ENCODE measurements at regions not wholly inside any gene's neighbourhood (a gene's known extent, or its start where the extent isn't known, plus 50 kb on each side); places are given as distances from the start of the nearest gene placed in this dataset.

DNA sequence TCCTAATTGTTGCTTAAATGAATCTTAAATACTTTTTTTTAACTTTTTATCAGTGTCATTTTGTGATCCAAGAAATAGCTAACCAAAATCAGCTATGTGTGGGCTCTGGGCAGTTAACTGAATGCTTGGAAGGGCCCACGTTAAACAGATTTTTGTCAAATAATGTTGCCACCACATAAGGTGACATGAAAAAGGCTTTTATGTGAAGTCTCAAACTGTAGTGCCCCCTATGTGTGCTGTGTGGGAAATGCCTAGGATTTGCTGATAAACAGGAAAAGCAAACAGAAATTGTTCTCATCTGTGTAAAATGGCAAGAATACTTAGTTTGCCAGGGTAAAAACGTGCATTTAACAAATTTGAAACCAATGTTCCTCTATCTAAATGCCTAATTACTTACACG lies 242.2 kb downstream of the ZNF516 start:
- DNase-seq, result no peak

DNA sequence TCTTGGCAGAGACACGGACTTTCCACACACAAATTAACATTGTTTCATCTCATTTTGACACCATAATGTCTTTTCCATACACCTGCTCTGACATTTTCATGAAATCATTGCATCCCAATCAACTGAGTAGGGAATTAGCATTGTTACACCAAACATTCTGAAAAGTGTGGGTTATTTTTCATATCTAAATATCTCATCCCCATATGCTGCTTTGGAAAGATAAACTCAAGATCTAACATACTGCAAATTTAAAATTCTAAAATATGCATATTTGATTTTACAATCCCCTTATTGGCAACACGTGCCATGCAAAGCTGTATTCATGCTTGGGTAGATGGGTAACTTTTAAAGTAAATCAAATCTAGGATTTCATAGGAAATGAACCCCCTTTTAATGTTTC lies 242.9 kb downstream of the ZNF516 start:
- DNase-seq, result no peak

DNA sequence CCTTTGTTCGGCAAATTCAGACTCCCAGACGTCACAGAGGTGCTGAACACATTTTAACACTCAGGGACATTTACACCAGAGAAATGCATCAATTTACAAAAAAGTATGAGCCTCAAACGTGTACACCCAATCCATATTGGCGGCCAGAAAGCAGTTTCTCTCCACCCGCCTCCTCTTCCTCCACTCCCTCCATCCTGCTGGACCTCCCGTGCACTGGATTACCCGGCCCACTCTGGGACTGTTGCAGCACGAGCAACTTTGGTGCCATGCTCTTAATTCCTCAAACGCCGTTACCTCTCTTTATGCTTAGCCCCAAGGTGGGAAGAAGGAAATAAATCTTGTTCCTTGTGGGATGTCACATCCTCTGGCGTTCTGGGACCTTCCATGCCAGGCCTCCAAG lies 243.4 kb downstream of the ZNF516 start:
- no peak for DNase-seq

DNA sequence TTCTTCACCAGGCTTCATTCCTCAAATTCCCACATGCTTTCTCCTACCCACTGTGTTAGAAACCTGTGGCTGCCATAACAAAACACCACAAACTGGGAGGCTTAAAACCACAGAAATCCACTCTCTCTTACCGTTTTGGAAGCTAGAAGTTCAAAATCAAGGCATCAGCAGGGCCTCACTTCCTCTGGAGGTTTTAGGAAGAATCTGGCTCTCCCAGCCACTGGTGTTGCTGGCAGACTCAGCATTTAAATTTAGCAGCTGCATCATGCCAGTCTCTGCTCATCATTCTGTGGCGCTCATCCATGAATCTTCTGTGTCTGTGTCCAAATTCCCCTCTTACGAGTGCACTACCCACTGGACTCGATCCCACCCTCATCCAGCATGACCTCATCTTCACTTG lies 248.5 kb downstream of the ZNF516 start:
- DNase-seq, result no peak

DNA sequence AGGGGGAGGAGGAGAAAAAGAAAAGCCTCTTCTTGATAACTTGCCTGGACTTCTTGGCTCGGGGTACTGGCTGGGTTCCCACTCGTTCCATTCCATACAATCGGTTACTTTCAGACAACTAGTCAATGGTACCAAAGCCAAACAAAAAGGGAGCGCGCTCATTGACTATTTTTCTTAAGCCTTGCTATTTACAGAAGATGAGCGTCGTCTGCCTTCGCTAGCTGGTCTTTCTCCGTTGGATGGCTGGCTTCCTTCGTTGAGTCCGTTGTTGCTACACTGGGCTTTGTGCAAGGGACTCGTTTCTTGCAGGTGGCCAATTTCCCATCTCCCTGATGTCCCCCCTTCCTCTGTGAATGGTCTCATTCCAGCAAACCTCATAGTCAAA lies 260.4 kb downstream of the ZNF516 start:
- no peak for DNase-seq

DNA sequence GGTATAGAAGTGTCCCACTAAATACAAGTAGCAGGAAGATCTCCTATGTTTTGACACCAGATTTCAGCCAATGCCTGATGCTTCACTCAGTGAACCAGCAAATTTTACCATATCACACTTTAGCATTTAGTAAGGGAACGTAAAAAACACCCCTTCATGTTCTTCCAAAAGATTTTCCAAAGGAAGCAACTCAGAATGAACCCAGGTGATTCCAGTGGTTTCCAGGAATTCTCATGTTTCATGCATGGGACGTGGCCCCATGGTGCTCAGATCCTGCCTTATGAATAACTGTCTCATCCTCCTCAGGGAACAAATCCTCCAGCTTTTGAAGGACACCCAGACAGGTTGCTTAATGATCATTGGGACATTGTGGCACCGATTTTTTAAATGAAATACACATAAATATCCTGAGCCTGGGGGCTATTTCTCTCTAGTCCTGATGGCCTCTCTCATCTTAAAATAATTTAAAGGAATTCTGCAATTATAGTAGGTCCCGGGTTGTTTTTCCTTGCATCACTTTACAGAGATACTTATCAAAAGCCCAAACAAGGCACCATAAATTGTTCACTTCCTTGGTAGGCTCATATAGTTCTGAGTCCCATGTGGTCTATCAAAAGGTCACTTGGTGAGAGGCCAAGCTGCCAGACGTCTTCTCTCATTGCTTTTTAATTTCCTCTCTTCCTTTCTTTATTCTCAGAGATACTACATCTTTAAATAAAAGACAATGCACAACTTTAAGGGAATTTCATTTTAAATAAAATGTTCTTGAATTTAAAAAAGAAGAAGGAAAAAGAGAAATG lies 261.0 kb downstream of the ZNF516 start:
- no peak for DNase-seq

DNA sequence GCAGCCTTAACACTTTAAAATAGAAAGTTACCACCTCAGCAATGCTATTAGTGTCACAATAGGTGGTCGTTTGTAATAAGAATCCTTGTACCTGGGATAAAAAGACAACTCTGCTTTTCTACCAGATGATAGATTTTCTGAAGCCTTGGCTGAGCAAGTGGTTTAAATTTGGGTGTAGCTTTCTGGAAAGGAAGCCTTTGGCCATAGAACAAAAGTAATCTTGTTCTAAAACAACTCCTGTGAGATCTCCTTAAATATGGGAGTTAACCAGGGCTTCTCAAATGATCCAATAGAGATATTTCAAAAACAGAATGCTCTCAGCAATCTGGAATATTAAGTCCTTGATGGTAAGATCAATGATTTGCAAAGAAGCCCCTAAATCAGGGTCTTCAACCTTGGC lies 261.6 kb downstream of the ZNF516 start:
- DNase-seq, result no peak

DNA sequence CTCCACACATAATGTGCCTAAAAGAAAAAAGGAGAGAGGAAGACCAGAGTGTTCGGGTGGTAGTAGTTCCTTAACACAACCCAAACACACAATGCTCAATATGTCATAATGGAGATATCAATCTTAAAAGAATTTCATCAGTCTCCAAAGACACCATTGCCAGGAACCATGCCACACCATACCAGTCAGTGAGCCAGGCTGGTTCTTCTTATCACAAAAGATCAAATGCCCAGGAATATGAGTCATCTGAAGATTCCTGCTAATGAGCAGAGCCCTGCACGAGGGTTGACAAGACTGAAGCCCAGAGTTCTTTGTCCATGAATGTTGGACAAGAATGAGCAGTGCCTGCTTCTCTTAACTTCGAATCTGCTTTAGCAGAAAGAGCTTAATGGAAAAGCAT lies 262.3 kb downstream of the ZNF516 start:
- DNase-seq, result no peak

DNA sequence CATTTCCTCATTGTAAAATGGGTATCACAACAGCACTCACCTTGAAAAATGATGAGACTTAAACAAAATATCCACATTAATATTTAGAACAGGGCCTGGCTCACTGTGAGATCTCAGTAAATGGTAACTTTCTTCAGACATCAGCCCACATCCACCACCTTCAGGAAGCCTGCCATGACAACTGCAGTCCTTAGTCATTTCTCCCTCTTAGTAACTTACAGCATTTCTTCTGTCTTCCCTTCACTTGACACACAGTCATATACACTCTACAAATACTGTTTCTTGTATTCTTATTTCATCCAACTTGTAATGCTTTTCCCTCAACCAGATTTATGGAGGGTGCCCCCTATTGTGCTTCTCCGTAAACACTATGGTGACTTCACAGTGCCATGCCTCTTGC lies 263.0 kb downstream of the ZNF516 start:
- DNase-seq, result no peak

DNA sequence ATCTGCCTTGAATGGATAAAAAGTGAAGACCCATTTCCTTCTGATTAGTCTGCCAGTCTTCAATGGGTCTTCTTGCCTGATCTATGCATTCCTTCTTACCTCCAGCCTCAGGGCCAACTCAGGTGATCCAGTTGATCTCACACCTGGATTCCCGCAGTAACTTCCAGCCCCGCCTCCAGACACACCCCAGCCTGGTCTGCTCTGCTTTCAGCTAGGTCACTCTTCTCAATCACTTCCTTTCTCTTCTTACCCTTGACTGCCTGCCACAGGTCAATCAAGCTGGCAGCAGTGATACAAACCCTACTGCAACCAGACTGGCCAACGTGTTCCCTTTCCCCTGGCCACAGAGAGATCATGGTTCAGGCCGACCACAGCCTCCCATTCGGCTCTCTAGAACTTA lies 263.6 kb downstream of the ZNF516 start:
- DNase-seq, result no peak

DNA sequence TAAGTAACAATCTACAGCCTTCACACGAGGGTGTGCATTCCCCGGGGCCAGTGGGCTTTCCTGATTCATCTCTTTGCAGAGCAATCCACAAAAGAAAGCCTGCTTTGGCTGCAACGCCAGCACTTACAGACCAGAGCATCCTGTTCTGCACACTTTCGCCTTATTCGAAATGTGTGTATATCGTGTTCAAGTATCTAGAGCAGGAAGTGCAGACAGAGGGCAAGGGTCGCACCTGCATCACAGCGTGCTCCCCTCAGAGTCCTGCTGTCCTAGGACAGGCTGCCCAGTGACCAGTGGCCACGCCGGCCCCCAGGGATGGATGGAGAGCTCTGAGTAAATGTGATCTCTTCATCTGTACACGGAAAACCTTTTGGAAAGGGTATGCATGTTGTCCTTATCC lies 264.3 kb downstream of the ZNF516 start:
- DNase-seq, result no peak

DNA sequence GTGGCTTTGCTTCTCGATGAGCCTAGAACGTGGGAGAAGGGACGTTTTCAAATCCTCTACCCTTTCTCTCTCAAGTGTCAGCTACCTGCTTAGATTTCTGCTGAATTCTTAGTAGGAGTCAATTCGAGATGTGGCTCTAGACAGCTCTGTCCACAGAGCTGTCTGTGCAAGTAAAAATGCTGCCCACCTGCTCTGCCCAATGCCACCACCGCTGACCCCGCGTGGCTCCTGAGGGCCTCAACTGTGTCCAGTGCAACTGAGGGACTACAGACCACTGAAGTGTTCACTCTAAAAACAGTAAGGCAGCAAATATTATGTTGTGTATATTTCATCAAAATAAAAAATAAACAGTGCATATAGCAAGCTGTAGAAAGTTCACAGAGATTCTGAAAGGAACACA lies 266.3 kb downstream of the ZNF516 start:
- DNase-seq, result no peak

DNA sequence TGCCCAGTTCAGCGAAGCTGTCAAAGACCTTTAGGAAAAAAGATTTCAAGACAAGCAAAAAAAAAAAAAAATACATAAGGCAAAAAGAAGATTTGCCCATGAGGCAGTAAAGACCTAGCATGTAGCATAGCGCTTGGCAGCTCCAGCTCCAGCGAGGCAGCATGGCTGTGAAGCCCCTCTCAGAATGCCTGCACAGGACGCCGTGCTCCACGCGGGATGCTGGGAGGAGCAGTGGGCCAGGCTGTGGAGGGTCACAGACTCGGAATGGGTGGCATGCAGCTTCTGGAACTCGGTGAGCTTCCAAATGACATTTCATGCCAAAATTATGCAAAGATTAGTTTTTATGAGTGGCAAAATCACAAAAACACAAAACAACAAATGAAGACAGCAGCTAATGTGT lies 267.3 kb downstream of the ZNF516 start:
- DNase-seq, result no peak

DNA sequence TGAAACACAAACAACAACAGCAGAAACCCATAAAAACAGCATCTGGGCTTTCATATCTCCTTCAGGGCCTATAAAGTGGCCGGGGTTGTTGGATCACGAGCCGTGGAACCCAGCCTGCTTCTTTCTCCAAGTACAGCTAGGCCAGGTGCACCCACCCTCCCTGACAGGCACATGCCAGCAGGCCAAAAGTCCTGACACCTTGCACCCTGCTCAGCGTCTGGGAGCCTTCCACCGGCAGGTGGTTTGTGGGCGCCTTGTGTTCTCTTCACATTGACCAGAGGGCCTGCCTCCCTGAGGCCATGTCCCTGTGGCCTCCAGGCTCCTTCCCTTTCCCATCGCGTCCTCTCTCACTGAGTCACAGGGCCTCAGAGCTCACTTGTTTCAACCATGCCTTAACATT lies 271.6 kb downstream of the ZNF516 start:
- DNase-seq, result no peak

DNA sequence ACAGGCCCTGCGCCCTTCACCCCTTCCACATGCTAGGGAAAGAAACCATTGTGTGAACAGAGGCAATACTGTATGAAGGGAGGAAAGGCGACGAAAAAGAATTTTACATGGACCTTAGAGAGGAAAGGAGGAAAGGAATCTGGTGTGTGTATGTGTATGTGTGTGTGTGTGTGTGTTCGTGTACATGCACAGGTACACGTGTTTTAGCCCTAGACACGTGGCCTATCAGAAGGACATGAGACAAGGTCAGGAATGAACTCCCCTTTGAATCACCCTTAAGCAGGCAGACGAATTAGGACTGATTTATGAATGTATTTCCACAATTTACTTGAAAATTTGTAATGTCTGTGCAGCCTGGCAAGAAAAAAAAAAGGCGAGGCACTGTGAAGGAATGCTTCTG lies 276.0 kb downstream of the ZNF516 start:
- no peak for DNase-seq

DNA sequence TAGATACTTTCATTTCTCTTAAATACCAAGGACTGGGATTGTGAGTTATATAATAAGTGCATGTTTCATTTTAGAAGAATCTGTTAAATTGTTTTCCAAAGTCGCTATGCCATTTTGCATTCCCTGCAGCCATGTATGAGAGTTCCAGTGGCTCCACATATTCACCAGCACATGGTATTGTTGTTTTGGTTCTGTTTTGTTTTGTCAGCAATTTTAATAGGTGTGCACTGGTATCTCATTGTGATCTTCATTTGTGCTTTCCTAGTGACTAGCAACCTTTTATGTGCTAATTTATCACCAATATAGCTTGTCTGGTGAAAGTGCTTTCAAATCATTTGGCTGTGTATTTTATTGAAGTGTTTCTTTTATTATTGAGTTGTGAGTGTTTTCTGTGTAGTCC lies 278.9 kb downstream of the ZNF516 start:
- no peak for DNase-seq

DNA sequence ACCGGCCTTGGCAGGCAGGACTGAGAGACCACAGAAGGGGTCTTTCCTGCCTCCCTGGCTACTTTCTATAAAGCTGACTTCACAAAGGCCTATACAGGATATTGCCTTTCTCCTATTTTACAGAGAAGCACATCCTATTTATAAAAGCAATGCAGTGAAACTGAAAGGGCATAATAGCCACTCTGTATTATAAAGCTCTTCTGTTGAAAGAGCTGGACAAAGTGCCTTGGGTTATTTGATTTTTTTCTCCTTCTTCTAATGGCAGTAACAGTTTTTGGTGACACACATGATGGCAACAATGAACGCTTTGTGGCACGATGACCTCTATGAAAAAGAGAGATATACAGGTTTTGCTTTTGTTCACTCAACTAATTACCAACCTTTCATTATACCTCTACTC lies 281.1 kb downstream of the ZNF516 start:
- DNase-seq, result no peak

DNA sequence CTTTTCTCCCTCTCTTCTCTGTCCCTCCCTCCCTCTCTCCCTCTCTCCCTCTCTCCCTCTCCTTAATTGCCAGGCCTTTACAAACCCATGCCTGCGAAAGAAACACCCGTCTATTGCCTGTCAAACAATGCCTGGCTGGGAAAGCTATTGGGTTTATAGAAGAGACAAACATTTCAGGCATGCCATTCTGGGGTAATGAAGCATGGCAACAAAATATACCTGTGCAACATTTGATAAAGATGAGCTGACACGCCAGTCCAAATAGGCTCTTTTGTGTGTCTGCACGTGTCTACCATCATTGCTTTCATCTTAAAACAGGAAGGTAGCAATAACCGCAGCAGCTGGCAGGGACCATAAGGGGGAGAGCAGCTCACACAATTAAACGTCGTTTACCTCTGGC lies 282.1 kb downstream of the ZNF516 start:
- peak; percentile 82 for DNase-seq

DNA sequence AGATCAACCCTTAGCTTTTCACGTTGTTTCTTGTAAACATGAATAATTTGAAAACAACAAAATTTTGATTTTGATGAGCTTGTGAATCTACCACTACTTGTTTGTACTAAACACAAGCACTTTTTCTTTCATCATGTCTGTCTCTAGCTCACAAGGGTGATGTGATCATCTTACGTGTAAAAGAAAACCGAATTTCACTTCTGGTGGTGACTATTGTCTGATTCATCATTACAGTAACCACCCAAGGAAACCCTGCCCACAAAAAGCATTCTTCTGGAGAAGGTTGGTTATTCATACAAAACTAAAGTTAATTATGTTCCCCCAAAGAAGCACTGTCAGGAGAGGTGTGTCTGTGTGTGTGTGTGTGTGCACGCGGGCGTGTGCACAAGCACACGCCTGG lies 285.4 kb downstream of the ZNF516 start:
- DNase-seq, result no peak

DNA sequence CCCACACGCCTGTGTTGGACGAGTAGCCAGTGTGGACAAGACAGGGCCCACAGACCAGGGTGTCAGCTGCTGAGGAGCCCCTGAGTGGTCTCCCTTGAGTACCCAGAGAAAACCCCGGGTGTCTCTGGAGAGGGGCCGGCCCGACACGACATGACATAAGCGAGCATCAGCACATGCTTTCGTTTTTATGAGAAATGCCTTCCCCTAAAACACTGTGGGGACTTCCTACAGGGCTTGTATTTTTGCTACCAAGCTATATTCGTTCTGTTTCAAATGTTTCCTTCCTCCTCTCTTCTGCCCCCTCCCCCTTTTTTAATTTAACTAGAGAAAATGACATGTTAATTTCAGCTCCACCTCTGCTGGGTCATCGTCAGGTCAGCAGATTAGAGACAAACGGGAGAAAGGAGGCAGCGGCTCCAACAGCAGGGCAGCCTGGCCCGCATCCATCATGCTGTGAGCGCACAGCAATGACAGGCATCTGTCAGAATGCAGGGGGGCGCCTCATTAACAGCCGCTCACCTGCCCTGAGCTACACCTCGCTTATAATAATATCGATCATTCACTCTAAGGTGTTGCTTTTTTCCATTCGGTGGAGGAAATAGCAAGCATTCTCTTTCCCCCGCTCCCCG lies 286.2 kb downstream of the ZNF516 start:
- no peak for DNase-seq

DNA sequence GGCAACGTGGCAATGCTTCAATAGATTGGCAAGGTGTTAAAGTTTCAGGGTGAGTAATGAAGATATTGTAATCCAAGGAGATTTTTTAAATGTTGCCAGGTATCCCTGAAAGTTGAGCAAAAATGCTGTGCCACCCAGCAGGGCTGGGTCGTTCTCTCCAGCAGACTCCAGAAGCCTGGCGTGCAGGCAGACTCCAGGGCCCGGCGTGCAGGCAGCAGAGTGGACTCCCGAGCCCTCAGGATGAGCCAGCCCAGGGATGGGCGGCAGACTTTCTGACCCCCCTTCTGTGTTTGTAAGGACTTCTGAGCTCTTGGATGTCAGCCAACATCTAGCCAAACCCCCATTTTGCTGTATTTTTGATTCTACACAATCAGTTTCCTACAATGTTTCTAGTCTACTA lies 289.1 kb downstream of the ZNF516 start:
- no peak for DNase-seq

DNA sequence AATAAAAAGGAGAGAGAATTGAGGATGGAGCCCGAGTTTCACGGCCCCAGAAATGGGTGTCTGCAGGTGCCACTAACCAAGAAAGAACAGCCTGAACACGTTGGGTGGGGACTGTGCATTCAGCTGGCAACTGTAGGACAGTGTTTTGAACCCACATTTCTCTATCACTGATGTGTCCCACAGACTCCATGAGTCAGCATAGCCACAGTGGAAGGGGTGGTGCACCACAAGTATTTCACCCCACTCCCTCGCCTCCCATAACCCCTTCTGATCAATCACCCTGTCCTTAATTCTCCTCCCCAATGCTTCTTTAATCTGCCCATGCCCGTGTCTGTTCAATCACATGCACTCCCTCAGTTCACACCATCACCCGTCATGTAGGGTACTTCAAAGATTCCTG lies 291.5 kb downstream of the ZNF516 start:
- no peak for DNase-seq

DNA sequence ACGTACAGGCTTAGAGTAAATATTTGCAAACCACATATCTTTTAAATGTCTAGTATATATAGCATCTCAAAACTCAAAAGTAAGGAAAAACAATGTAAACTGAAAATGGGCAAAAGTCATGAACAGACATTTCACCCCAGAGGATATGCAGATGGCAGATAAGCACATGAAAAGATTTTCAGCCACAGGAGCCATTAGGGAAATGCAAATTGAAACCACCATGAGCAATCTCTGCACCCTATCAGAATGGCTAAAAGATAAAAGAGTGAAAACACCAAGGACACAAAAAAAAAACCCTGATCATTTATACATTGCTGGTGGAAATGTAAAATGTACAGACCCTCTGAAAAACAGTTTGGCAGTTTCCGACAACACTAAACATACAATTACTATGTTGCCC lies 292.7 kb downstream of the ZNF516 start:
- no peak for DNase-seq

DNA sequence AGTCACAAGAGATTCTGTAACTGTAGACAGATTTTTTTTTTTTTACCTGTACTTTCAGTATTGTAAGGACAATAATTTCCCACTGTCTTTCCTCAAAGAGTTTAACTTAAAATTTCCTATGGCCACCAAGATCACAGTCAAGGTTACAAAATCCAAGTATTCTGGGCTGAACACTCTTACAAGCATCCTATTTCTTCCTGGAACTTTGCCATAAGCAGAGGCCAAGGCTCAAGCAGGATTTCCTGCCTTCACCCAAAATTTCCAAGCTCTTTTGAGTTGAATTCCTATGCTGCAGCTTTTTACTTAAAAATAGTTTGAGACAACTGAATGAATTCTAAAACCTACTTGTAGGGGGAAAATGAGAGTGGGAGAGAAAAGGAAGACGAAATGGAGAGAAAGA lies 299.4 kb downstream of the ZNF516 start:
- DNase-seq, result no peak

DNA sequence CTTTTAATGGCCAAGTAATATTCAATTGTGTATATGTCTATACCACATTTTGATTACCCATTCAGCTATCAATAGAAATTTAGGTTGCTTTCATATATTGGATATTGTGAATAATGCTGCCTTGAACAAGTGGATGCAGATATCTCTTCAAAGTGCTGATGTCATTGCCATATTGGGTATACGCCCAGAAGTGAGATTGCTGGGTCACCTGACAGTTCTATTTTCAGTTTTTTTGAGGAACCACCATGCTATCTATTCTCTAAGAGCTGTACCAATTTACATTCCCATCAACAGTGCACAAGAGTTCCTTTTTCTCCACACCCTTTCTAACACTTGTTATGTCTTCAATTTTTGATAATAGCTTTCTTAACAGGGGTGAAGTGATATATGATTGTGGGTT lies 306.9 kb downstream of the ZNF516 start:
- DNase-seq, result no peak
